ENCODE measurements at regions not wholly inside any gene's neighbourhood (a gene's known extent, or its start where the extent isn't known, plus 50 kb on each side); places are given as distances from the start of the nearest gene placed in this dataset.

- DNase-seq (ENCODE audit: low read depth in 2 of 2): no peak
- TF ChIP-seq CTCF (IDR thresholded peaks at IDR 0.05; ENCODE audit: low read depth, low read length): no peak
- H3K4me3 ChIP-seq (replicated peaks in 1 of 2; ENCODE audit: low read depth in 2 of 2, low read length in 2 of 2): no peak overlapping the region
Measured at GRCh38 chr17:5902181-5903140, 167.7 kb upstream of the WSCD1 start.

GRCh38 chr17:5911919-5912318, 158.3 kb upstream of the WSCD1 start:
- no peak overlapping the region for H3K4me3 ChIP-seq (replicated peaks in 1 of 2; ENCODE audit: low read depth in 2 of 2, low read length in 2 of 2)
- DNase-seq (ENCODE audit: low read depth in 2 of 2): no peak
- no peak for TF ChIP-seq CTCF (IDR thresholded peaks at IDR 0.05; ENCODE audit: low read depth, low read length)

GRCh38 chr17:5913032-5913531, 157.1 kb upstream of the WSCD1 start:
- no peak for TF ChIP-seq CTCF (IDR thresholded peaks at IDR 0.05; ENCODE audit: low read depth, low read length)
- H3K4me3 ChIP-seq (replicated peaks in 1 of 2; ENCODE audit: low read depth in 2 of 2, low read length in 2 of 2): no peak overlapping the region
- no peak for DNase-seq (ENCODE audit: low read depth in 2 of 2)

GRCh38 chr17:5913641-5914040, 156.5 kb upstream of the WSCD1 start:
- no peak for TF ChIP-seq CTCF (IDR thresholded peaks at IDR 0.05; ENCODE audit: low read depth, low read length)
- no peak overlapping the region for H3K4me3 ChIP-seq (replicated peaks in 1 of 2; ENCODE audit: low read depth in 2 of 2, low read length in 2 of 2)
- no peak for DNase-seq (ENCODE audit: low read depth in 2 of 2)

GRCh38 chr17:5915337-5915736, 154.8 kb upstream of the WSCD1 start:
- no peak for DNase-seq (ENCODE audit: low read depth in 2 of 2)
- H3K4me3 ChIP-seq (replicated peaks in 1 of 2; ENCODE audit: low read depth in 2 of 2, low read length in 2 of 2): no peak overlapping the region
- no peak for TF ChIP-seq CTCF (IDR thresholded peaks at IDR 0.05; ENCODE audit: low read depth, low read length)

- TF ChIP-seq CTCF (IDR thresholded peaks at IDR 0.05; ENCODE audit: low read depth, low read length): no peak
- DNase-seq (ENCODE audit: low read depth in 2 of 2): no peak
- H3K4me3 ChIP-seq (replicated peaks in 1 of 2; ENCODE audit: low read depth in 2 of 2, low read length in 2 of 2): no peak overlapping the region
Measured at GRCh38 chr17:5919089-5919488, 151.1 kb upstream of the WSCD1 start.
